ENCODE measurements at regions not wholly inside any gene's neighbourhood (a gene's known extent, or its start where the extent isn't known, plus 50 kb on each side); places are given as distances from the start of the nearest gene placed in this dataset.

DNA sequence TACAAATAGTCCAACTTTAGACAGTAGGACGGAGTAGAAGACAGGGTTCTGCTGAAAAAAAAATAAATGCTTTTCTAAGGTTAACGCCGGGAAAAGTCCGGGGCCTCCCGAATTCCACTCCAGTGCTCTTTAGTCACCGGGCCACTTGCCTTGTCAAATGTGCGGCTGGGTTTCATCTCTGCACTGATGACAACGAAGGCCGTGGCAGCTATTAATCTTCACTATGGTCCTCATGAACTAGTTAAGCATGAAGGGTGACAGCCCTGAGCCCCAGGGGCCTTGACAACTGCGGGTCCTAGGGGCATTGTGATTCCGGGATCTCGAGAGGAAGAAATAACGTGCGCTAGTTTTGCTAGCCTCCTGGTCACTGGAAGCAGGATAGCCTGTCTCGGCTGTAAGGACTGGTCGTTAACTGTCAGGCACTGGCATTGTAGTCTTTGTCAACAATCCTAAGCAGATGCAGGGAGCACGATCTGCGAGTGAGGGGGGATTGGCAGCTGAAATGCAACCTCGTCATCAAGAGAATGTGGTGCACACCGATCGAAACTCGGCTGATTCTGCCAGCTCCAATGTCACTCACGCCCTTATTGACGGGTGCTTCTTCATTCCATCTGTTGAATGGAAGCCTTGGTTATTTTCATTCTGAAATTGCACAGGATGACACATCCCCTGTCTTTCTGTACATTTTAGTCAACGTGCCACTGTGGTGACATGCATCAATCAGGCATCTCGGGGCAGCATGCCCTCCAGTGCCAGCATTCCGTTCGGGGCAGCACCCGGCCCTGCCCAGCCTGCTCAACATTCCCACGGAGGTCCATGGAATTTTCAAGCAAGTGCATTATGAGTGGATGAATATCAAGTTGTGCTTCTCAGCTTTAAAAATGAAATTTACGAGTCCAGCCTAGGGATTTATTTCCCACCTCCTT is 51.6 kb upstream of the MGMT start:
- Histone ChIP-seq H3K36me3 (ENCODE audit: low read depth) (no peaks in the 10 kb centered on the region), H3K4me3 (ENCODE audit: severe bottlenecking) (no peak overlapping the region), H3K27me3 (ENCODE audit: insufficient read depth, poor library complexity, severe bottlenecking) (peaks cover 16% of the 10 kb centered on the region), H3K9me3 (ENCODE audit: severe bottlenecking) (no peaks in the 10 kb centered on the region), H3K27ac (ENCODE audit: poor library complexity, severe bottlenecking) (no peak overlapping the region), H3K4me1 (ENCODE audit: insufficient read depth, poor library complexity, severe bottlenecking) (no peaks in the 10 kb centered on the region)
- TF ChIP-seq, protein P1, sequence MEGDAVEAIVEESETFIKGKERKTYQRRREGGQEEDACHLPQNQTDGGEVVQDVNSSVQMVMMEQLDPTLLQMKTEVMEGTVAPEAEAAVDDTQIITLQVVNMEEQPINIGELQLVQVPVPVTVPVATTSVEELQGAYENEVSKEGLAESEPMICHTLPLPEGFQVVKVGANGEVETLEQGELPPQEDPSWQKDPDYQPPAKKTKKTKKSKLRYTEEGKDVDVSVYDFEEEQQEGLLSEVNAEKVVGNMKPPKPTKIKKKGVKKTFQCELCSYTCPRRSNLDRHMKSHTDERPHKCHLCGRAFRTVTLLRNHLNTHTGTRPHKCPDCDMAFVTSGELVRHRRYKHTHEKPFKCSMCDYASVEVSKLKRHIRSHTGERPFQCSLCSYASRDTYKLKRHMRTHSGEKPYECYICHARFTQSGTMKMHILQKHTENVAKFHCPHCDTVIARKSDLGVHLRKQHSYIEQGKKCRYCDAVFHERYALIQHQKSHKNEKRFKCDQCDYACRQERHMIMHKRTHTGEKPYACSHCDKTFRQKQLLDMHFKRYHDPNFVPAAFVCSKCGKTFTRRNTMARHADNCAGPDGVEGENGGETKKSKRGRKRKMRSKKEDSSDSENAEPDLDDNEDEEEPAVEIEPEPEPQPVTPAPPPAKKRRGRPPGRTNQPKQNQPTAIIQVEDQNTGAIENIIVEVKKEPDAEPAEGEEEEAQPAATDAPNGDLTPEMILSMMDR (IDR thresholded peaks at IDR 0.05; ENCODE audit: poor library complexity, severe bottlenecking) = no peak
- no peak for DNase-seq (ENCODE audit: low spot score)
- no peak for ATAC-seq (ENCODE audit: low read depth)

DNA sequence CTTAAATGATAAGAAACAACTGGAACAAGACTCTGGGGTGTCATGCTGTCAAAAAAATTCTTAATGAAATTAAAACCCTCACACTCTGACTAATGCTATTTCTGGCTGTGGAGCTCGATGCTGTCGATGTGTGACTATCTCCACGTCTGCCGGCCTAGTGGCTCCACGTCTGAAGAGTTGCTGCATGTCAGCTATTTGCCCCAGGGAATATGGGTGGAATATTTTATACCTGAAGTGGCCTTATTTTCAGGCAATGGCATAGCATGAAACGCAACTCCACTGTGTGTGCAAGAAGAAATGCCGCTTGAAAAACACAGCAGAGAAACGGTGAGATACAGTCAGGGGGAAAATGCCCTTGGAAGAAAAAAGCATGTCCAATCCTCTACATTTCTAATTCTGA is 50.9 kb upstream of the MGMT start:
- Histone ChIP-seq H3K27ac (ENCODE audit: poor library complexity, severe bottlenecking) (no peak overlapping the region), H3K4me1 (ENCODE audit: insufficient read depth, poor library complexity, severe bottlenecking) (no peaks in the 10 kb centered on the region), H3K9me3 (ENCODE audit: severe bottlenecking) (no peaks in the 10 kb centered on the region), H3K36me3 (ENCODE audit: low read depth) (no peaks in the 10 kb centered on the region), H3K4me3 (ENCODE audit: severe bottlenecking) (no peak overlapping the region), H3K27me3 (ENCODE audit: insufficient read depth, poor library complexity, severe bottlenecking) (peaks cover 16% of the 10 kb centered on the region)
- TF ChIP-seq, protein P1 (IDR thresholded peaks at IDR 0.05; ENCODE audit: poor library complexity, severe bottlenecking) = no peak
- ATAC-seq (ENCODE audit: low read depth) (no peak), DNase-seq (ENCODE audit: low spot score) (no peak)

DNA sequence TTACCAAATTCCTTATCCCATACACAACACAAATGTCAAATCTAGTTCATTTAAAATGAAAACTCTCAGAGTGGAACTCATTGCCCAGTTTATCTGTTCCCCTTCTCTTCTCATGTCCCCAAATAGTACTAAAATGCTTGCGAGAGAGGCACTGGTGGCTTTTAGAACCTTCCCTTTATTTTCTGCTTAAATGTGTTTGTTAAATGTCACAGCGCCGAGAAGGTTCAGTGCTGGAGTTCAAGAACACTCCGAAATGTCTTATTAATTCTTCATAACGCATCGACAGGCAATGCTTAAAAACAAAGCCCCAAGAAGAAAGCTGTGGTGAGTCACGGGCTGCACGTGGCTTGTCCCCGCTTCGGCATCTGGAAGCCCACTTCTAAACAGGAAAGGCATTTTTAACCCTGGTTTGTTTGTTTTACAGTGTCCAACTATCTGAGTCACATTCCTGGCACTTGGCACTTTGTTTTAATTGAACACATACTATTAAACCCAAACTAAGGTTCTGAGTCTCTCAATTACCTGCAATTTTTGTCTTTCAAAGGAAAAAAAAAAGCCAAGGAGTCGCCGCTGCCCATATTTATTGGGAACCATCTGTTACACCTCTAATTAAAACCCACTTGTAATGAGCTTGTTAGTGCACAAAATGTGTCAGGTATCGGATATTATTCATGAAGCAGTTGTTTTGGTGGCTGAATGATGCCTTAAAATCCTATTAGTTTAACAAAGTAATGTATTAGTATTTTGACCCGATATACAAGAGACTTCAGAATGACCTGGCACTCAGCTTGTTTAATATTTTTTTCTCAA is 49.9 kb upstream of the MGMT start:
- Histone ChIP-seq H3K4me1 (ENCODE audit: insufficient read depth, poor library complexity, severe bottlenecking) (no peaks in the 10 kb centered on the region), H3K4me3 (ENCODE audit: severe bottlenecking) (no peak overlapping the region), H3K36me3 (ENCODE audit: low read depth) (no peaks in the 10 kb centered on the region), H3K27ac (ENCODE audit: poor library complexity, severe bottlenecking) (no peak overlapping the region), H3K9me3 (ENCODE audit: severe bottlenecking) (no peaks in the 10 kb centered on the region), H3K27me3 (ENCODE audit: insufficient read depth, poor library complexity, severe bottlenecking) (peaks cover 14% of the 10 kb centered on the region)
- TF ChIP-seq, protein P1 (IDR thresholded peaks at IDR 0.05; ENCODE audit: poor library complexity, severe bottlenecking) = no peak
- no peak for DNase-seq (ENCODE audit: low spot score)
- ATAC-seq (ENCODE audit: low read depth) = no peak

All from RWPE2 (cell line).